Muscle layer of duodenum (tissue), 2 donors: ENCODE measurements at regions not wholly inside any gene's neighbourhood (a gene's known extent, or its start where the extent isn't known, plus 50 kb on each side); places are given as distances from the start of the nearest gene placed in this dataset.

Experiments
- H3K27ac ChIP-seq: one replicate; pipeline ENCODE4 v1.7.0; 2013; ENCODE audit warnings: mild to moderate bottlenecking, low read length
- H3K27me3 ChIP-seq: one replicate; pipeline ENCODE4 v1.7.0; 2013; ENCODE audit warnings: low read depth, mild to moderate bottlenecking, control low read depth, low read length
- H3K36me3 ChIP-seq, 2 donors: one replicate each; pipeline ENCODE4 v1.7.0; 2013; ENCODE audit warnings: low read length in 2 of 2, control low read depth in 1 of 2, mild to moderate bottlenecking in 1 of 2; ENCODE audit not compliant: insufficient read depth in 2 of 2, control insufficient read depth in 1 of 2
- H3K4me1 ChIP-seq, 2 donors: one replicate each; pipeline ENCODE4 v1.7.0; 2013; ENCODE audit warnings: low read length in 2 of 2, mild to moderate bottlenecking in 2 of 2, control low read depth in 1 of 2, moderate library complexity in 1 of 2; ENCODE audit not compliant: insufficient read depth in 2 of 2, control insufficient read depth in 1 of 2
- H3K4me3 ChIP-seq, 2 donors: one replicate each; pipeline ENCODE4 v1.7.0; 2013; ENCODE audit warnings: low read length in 2 of 2, low read depth in 1 of 2, mild to moderate bottlenecking in 1 of 2
- H3K9me3 ChIP-seq, 2 donors: one replicate each; pipeline ENCODE4 v1.7.0; 2013; ENCODE audit warnings: low read length in 2 of 2, control low read depth in 1 of 2, mild to moderate bottlenecking in 1 of 2; ENCODE audit not compliant: control insufficient read depth in 1 of 2
- donor health status: healthy.

GRCh38 chr9:1416261-1416660, 366.1 kb downstream of the DMRT2 start:
- Histone ChIP-seq H3K27ac (no peak overlapping the region), H3K9me3 (no peaks in the 10 kb centered on the region), H3K4me3 (no peak overlapping the region), H3K36me3 (no peaks in the 10 kb centered on the region), H3K27me3 (no peaks in the 10 kb centered on the region), H3K4me1 (no peaks in the 10 kb centered on the region)

GRCh38 chr9:1421436-1421835, 371.3 kb downstream of the DMRT2 start:
- Histone ChIP-seq H3K4me1 (no peaks in the 10 kb centered on the region), H3K9me3 (peaks cover 0 to 2% of the 10 kb centered on the region in 2 donors), H3K4me3 (no peak overlapping the region), H3K36me3 (no peaks in the 10 kb centered on the region), H3K27ac (no peak overlapping the region), H3K27me3 (no peaks in the 10 kb centered on the region)

- peaks cover 0 to 2% of the 10 kb centered on the region in 2 donors for H3K9me3 ChIP-seq
- H3K27me3 ChIP-seq = no peaks in the 10 kb centered on the region
- H3K27ac ChIP-seq = no peak overlapping the region
- no peaks in the 10 kb centered on the region for H3K36me3 ChIP-seq
- no peak overlapping the region for H3K4me3 ChIP-seq
- H3K4me1 ChIP-seq = no peaks in the 10 kb centered on the region
These were observed 377.7 kb downstream of the DMRT2 start for GRCh38 chr9:1427875-1428274.

- Histone ChIP-seq H3K27me3 (no peaks in the 10 kb centered on the region), H3K4me1 (no peaks in the 10 kb centered on the region)
These were observed 379.1 kb downstream of the DMRT2 start for GRCh38 chr9:1429297-1429696.

GRCh38 chr9:1431461-1431860, 381.3 kb downstream of the DMRT2 start:
- no peaks in the 10 kb centered on the region for H3K27me3 ChIP-seq
- no peaks in the 10 kb centered on the region for H3K36me3 ChIP-seq
- no peak overlapping the region for H3K4me3 ChIP-seq
- H3K4me1 ChIP-seq = peaks cover 0 to 4% of the 10 kb centered on the region in 2 donors
- H3K27ac ChIP-seq = no peak overlapping the region
- H3K9me3 ChIP-seq = no peaks in the 10 kb centered on the region

More at GRCh38 chr9:1429297-1429696, 379.1 kb downstream of the DMRT2 start:
- Histone ChIP-seq H3K27ac (no peak overlapping the region), H3K36me3 (no peaks in the 10 kb centered on the region), H3K4me3 (no peak overlapping the region), H3K9me3 (peaks cover 0 to 2% of the 10 kb centered on the region in 2 donors)

- H3K36me3 ChIP-seq = no peaks in the 10 kb centered on the region
- H3K4me1 ChIP-seq = peaks cover 0 to 4% of the 10 kb centered on the region in 2 donors
- no peak overlapping the region for H3K27ac ChIP-seq
- H3K27me3 ChIP-seq = no peaks in the 10 kb centered on the region
- H3K4me3 ChIP-seq = no peak overlapping the region
- no peaks in the 10 kb centered on the region for H3K9me3 ChIP-seq
These were observed 384.1 kb downstream of the DMRT2 start for GRCh38 chr9:1434052-1434767.

GRCh38 chr9:1434811-1435210, 384.7 kb downstream of the DMRT2 start:
- no peak overlapping the region for H3K27ac ChIP-seq
- no peaks in the 10 kb centered on the region for H3K27me3 ChIP-seq

GRCh38 chr9:1440256-1440655, 390.1 kb downstream of the DMRT2 start:
- no peaks in the 10 kb centered on the region for H3K4me1 ChIP-seq
- no peak overlapping the region for H3K27ac ChIP-seq
- no peak overlapping the region for H3K4me3 ChIP-seq
- no peaks in the 10 kb centered on the region for H3K27me3 ChIP-seq
- H3K9me3 ChIP-seq = no peaks in the 10 kb centered on the region
- no peaks in the 10 kb centered on the region for H3K36me3 ChIP-seq

More at GRCh38 chr9:1434811-1435210, 384.7 kb downstream of the DMRT2 start:
- H3K36me3 ChIP-seq = no peaks in the 10 kb centered on the region
- peaks cover 0 to 4% of the 10 kb centered on the region in 2 donors for H3K4me1 ChIP-seq
- no peak overlapping the region for H3K4me3 ChIP-seq
- H3K9me3 ChIP-seq = no peaks in the 10 kb centered on the region

GRCh38 chr9:1442105-1442504, 391.9 kb downstream of the DMRT2 start:
- Histone ChIP-seq H3K27ac (no peak overlapping the region), H3K4me1 (no peaks in the 10 kb centered on the region), H3K27me3 (no peaks in the 10 kb centered on the region), H3K9me3 (no peaks in the 10 kb centered on the region), H3K36me3 (no peaks in the 10 kb centered on the region), H3K4me3 (no peak overlapping the region)

GRCh38 chr9:1443450-1443849, 393.3 kb downstream of the DMRT2 start:
- no peaks in the 10 kb centered on the region for H3K36me3 ChIP-seq
- no peak overlapping the region for H3K4me3 ChIP-seq
- H3K4me1 ChIP-seq = no peaks in the 10 kb centered on the region
- H3K27me3 ChIP-seq = no peaks in the 10 kb centered on the region
- no peak overlapping the region for H3K27ac ChIP-seq
- no peaks in the 10 kb centered on the region for H3K9me3 ChIP-seq

- Histone ChIP-seq H3K4me1 (no peaks in the 10 kb centered on the region), H3K9me3 (no peaks in the 10 kb centered on the region), H3K27me3 (no peaks in the 10 kb centered on the region), H3K36me3 (no peaks in the 10 kb centered on the region), H3K27ac (no peak overlapping the region), H3K4me3 (no peak overlapping the region)
These were observed 396.5 kb downstream of the DMRT2 start for GRCh38 chr9:1446671-1447070.

GRCh38 chr9:1453636-1454035, 403.5 kb downstream of the DMRT2 start:
- Histone ChIP-seq H3K4me3 (no peak overlapping the region), H3K36me3 (no peaks in the 10 kb centered on the region), H3K9me3 (no peaks in the 10 kb centered on the region), H3K4me1 (no peaks in the 10 kb centered on the region), H3K27ac (no peak overlapping the region), H3K27me3 (no peaks in the 10 kb centered on the region)
